ENCODE measurements at regions not wholly inside any gene's neighbourhood (a gene's known extent, or its start where the extent isn't known, plus 50 kb on each side); places are given as distances from the start of the nearest gene placed in this dataset.
A peak's percentile ranks its signal among the peaks of the same experiment; 100 is the strongest.

GRCh38 chr2:180656455-180656847, 324.0 kb upstream of the UBE2E3 start:
- no peak for DNase-seq

DNA sequence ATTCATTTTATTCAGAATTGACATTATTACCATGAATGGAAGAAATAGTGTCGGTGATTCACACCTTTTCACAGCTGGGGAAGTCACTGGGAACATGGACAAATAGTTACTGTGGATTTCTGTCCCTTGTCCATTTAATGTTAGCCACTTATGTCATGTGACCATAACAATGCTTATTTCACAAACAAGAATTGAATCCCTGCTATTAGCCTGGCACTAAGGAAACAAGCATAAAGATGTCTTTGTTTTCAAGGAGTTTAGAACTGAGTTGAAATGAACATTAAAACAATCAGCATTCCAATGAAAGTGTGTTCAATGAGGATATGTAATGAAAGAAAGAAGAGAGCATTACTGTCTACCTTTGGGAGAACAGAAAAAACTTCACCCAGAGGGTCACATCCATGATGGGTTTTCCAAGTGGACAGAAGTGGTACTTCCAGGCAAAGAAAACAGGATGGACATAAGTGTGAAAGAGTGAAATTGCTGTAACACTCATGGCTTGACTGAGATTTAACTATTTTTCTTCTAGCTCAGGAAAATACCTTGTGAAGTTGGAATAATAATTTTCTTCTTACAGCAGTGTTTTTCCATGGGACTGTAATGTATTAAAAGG, 324.5 kb upstream of the UBE2E3 start:
- no peak for DNase-seq

- DNase-seq: no peak
Measured at GRCh38 chr2:180655393-180655792, 325.0 kb upstream of the UBE2E3 start.

GRCh38 chr2:180653481-180653880, 326.9 kb upstream of the UBE2E3 start:
- DNase-seq: no peak

GRCh38 chr2:180652794-180653193, 327.6 kb upstream of the UBE2E3 start:
- peak; percentile 26 to 54 for DNase-seq

DNA sequence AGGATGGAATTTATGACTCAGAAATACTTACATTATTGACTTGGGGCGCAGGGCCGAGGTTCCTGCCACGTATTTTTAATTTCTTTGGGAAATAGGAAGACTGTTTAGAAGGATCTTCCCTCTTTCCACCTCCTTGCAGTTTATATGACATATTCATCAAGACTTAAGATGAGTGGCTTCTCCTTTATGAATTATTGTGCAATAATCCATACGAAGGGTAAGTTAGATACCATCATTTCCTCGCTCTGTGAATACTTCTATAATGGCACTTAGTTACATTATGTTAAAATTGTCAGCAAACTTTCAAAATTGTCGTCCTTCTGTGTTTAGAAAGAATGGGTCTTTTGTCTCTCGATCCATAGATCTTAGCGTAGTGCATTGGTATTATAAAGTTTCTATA, 328.8 kb upstream of the UBE2E3 start:
- DNase-seq: no peak

DNA sequence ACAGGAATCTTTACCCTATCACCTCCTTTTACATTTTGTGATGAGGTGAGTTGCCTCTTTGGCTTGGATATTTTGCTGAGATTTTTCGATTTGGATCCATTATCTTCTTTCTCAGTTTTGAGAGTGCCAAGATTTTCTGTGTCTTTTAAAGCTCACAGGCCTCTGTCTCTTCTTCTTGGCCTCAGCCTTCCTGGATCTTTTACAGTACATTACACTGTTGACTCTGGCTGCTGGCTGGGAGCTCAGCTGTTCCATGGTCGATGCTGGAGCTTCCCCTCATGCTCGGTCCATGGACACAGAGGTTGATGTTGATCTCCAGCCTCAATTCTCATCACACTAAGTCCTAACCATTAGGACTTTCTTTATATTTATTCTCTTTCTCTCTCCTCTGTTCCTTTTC, 332.8 kb upstream of the UBE2E3 start:
- no peak for DNase-seq

- DNase-seq: no peak
Measured at GRCh38 chr2:180647221-180647620, 333.2 kb upstream of the UBE2E3 start.

- DNase-seq: no peak
Measured at GRCh38 chr2:180646756-180647155, 333.6 kb upstream of the UBE2E3 start.

DNA sequence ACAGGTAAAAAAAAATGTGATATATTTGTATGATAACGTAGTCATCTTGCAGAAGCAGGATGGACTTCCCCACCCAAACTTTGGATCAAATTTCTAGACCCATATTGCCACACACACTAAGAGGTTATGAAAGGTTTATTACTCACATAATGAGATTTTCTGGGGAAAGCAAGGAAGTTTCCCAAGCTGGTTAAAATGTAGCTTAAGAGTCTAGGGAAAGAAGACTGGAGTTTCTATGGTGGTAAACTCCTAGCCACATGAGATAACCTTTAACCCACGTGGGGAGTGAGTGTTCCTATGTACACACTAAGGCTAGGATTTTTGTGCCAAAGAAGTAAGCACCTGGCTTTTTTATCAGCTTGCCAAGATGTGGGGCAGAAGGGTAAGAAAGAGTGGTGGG, 335.7 kb upstream of the UBE2E3 start:
- DNase-seq: no peak

GRCh38 chr2:180630756-180631155, 349.6 kb upstream of the UBE2E3 start:
- DNase-seq: no peak

- no peak for DNase-seq
Measured at GRCh38 chr2:180625006-180625844, 355.2 kb upstream of the UBE2E3 start.

- no peak for DNase-seq
Measured at GRCh38 chr2:180621941-180622918, 358.2 kb upstream of the UBE2E3 start.

GRCh38 chr2:180621366-180621765, 359.0 kb upstream of the UBE2E3 start:
- no peak for DNase-seq

GRCh38 chr2:180618570-180618969, 361.8 kb upstream of the UBE2E3 start:
- DNase-seq: no peak

DNA sequence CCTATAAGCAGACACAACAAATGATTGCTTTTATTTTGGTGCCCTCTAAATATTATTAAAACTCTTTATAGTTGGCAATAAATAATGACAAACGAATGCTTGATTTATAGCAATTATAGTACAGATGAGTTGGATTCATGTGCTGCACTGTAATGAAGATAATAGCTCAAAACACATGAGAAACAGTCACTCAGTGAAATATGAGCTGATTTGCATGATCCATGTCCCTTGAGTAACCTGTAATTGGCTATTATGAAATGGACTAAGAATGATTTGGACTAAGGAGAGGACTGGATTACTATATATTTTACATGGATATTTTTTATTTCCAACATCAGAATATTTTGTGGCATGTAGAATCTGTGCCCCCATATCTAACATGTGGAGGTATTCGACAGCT, 365.6 kb upstream of the UBE2E3 start:
- DNase-seq: no peak

DNA sequence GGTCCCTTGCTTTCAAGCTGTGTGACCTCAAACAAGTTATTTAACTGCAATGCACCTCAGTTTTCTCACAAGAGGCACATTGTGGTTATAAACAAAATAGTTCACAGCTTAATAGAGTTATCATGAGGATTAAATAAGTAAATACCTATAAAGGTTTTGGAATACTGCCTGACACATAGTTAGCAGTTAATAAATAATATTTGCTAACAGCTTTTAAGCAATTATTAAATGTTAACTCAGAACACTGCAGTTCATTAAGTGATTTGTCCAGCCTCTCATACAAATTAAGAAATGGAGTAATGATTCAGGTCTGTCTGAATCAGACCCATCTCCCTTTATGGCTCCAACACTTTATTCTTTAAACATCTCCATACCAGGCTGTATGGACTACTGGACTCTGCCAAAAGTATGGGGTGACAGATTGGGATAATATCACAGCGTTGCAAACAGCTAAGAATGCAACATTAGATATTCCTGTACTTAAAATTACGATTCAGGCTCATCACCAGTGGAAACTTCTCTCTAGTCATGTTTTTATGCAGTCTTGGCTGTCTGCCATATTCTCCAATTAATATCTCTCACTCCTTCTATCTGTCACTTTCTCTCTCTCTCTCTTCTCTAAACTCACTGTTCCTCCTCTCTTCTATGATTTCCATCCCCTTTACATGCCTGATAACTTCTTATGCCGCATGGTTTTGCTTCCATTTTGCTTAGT, 370.6 kb upstream of the UBE2E3 start:
- no peak for DNase-seq

DNA sequence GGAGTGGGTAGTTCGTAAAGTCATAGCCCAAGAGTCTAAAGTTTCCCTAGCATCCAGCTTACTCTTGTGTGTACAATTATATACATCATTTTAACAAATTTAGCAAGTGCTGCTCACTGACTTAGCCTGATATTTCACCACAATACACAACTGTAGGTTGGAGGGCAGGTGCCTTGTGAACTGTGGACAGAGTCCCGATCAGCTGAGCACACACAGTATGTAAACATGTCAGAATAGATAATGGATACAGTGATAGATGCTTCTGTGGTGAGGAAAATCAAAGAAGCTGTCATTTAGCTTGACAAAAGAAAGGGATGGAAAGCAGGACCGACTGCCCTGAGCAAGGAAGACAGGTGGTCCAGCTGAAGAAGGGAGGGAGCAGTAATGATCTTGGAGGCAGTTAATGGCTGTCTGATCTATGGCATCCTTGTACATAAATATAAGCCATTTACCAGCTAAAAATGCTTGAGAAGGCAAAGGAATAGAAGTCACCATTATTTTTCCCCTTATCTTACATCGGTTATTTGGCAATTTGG, 372.8 kb upstream of the UBE2E3 start:
- no peak for DNase-seq

GRCh38 chr2:180604077-180604476, 376.3 kb upstream of the UBE2E3 start:
- peak in 1 of 2 experiments; percentile 2 for DNase-seq

- DNase-seq: no peak
Measured at GRCh38 chr2:180601016-180601415, 379.4 kb upstream of the UBE2E3 start.

DNA sequence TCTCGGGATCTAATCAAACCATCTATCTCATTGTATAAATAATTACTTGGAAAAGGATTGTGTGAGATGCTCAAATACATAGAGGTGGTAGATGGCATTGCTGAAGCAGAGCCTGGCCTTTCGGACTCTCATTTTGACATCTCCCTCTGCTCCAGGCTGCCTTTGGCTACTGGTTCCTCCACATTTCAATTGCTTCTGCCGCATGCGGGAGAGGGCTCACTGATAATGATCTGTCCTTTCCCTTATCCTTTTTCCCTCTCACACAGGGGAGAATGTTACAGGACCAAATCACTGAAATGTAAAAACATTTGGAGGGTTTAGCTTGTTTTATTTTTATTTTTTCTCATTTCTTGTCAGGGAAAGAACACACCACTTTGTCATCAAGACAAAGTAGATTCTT, 380.6 kb upstream of the UBE2E3 start:
- DNase-seq: no peak

GRCh38 chr2:180597179-180597578, 383.2 kb upstream of the UBE2E3 start:
- no peak for DNase-seq
